ENCODE measurements at regions not wholly inside any gene's neighbourhood (a gene's known extent, or its start where the extent isn't known, plus 50 kb on each side); places are given as distances from the start of the nearest gene placed in this dataset.

DNA sequence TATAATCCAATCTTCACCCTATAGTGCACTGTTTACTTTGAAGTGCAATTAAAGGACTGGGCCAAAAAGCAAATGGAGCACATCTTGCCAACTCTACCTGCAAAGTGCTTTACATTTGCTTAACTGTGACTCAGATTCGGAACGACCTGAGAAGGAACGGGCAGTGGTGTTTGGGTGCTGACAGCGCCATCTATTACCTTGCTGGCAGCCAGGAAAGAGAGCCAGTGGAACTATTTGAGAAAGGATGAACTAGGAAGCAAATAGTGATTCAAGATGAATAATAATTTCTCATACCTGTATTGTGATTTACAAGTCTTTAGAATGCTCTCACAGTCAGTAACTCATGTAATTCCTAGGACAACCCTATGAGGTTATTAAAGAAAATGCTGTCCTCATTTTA, 312.9 kb downstream of the PDCD6IP start:
- no peak for TF ChIP-seq POLR2A (IDR thresholded peaks at IDR 0.05; ENCODE audit: low read depth, low read length)
- no peak for TF ChIP-seq TAF1 (IDR thresholded peaks at IDR 0.05; ENCODE audit: borderline replicate concordance, low read depth, low read length)
- TF ChIP-seq POLR2AphosphoS5 (IDR thresholded peaks at IDR 0.05; ENCODE audit: low read depth, low read length), result no peak

Data from GM12892 (cell line).